ENCODE measurements at regions not wholly inside any gene's neighbourhood (a gene's known extent, or its start where the extent isn't known, plus 50 kb on each side); places are given as distances from the start of the nearest gene placed in this dataset.
A peak's percentile ranks its signal among the peaks of the same experiment; 100 is the strongest.

GRCh38 chr2:62439425-62439824, 66.6 kb downstream of the TMEM17 start:
- H3K4me3 ChIP-seq (ENCODE audit: low read depth, low read length): no peak overlapping the region
- peak; percentile 36 for DNase-seq (ENCODE audit: low read depth)
- TF ChIP-seq CTCF (IDR thresholded peaks at IDR 0.05; ENCODE audit: insufficient read depth, low read depth, low read length, missing control alignments): no peak

GRCh38 chr2:62437785-62438184, 68.2 kb downstream of the TMEM17 start:
- no peak for DNase-seq (ENCODE audit: low read depth)
- TF ChIP-seq CTCF (IDR thresholded peaks at IDR 0.05; ENCODE audit: insufficient read depth, low read depth, low read length, missing control alignments): no peak
- H3K4me3 ChIP-seq (ENCODE audit: low read depth, low read length): no peak overlapping the region

GRCh38 chr2:62435720-62436119, 70.3 kb downstream of the TMEM17 start:
- no peak overlapping the region for H3K4me3 ChIP-seq (ENCODE audit: low read depth, low read length)
- DNase-seq (ENCODE audit: low read depth): peak; percentile 81
- TF ChIP-seq CTCF (IDR thresholded peaks at IDR 0.05; ENCODE audit: insufficient read depth, low read depth, low read length, missing control alignments): no peak

- no peak for DNase-seq (ENCODE audit: low read depth)
- no peak for TF ChIP-seq CTCF (IDR thresholded peaks at IDR 0.05; ENCODE audit: insufficient read depth, low read depth, low read length, missing control alignments)
- no peak overlapping the region for H3K4me3 ChIP-seq (ENCODE audit: low read depth, low read length)
Observed at GRCh38 chr2:62432407-62432806, 73.6 kb downstream of the TMEM17 start.

- no peak overlapping the region for H3K4me3 ChIP-seq (ENCODE audit: low read depth, low read length)
- no peak for DNase-seq (ENCODE audit: low read depth)
- no peak for TF ChIP-seq CTCF (IDR thresholded peaks at IDR 0.05; ENCODE audit: insufficient read depth, low read depth, low read length, missing control alignments)
Observed at GRCh38 chr2:62431512-62431911, 74.5 kb downstream of the TMEM17 start.

- TF ChIP-seq CTCF (IDR thresholded peaks at IDR 0.05; ENCODE audit: insufficient read depth, low read depth, low read length, missing control alignments): no peak
- DNase-seq (ENCODE audit: low read depth): no peak
Observed at GRCh38 chr2:62430146-62430545, 75.8 kb downstream of the TMEM17 start.

GRCh38 chr2:62427146-62427545, 78.8 kb downstream of the TMEM17 start:
- no peak for TF ChIP-seq CTCF (IDR thresholded peaks at IDR 0.05; ENCODE audit: insufficient read depth, low read depth, low read length, missing control alignments)
- DNase-seq (ENCODE audit: low read depth): no peak
- H3K4me3 ChIP-seq (ENCODE audit: low read depth, low read length): no peak overlapping the region

More at GRCh38 chr2:62430146-62430545, 75.8 kb downstream of the TMEM17 start:
- H3K4me3 ChIP-seq (ENCODE audit: low read depth, low read length): no peak overlapping the region

All from GM12865 (cell line).